ENCODE measurements at regions not wholly inside any gene's neighbourhood (a gene's known extent, or its start where the extent isn't known, plus 50 kb on each side); places are given as distances from the start of the nearest gene placed in this dataset.

DNA sequence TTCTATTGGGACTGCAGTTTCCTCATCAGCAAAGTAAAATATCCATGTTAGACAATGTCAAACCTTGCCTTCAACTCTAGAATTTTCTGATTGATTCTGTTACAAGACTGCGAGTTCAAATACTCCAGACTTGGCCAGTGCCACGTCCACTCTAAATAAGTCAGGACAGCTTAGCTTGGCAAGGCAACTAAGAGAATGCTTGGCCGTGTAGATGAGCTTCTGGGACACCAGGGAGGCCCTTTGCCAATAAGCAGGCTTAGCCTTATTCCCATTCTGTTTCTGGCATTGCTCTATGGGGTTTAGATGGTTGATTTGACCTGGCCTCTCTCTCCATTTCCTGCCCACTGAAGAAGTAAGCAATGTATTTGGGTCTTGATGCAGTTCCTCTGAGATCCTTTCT is 218.1 kb upstream of the SIX2 start:
- H3K4me3 ChIP-seq (ENCODE audit: low read depth, low read length) = no peak overlapping the region
- TF ChIP-seq, protein P1, sequence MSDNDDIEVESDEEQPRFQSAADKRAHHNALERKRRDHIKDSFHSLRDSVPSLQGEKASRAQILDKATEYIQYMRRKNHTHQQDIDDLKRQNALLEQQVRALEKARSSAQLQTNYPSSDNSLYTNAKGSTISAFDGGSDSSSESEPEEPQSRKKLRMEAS (IDR thresholded peaks at IDR 0.05; ENCODE audit: low read depth, low read length) = no peak
- TF ChIP-seq POLR2A (IDR thresholded peaks at IDR 0.05; ENCODE audit: extremely low read depth, insufficient read length) = no peak
- TF ChIP-seq, protein P2, sequence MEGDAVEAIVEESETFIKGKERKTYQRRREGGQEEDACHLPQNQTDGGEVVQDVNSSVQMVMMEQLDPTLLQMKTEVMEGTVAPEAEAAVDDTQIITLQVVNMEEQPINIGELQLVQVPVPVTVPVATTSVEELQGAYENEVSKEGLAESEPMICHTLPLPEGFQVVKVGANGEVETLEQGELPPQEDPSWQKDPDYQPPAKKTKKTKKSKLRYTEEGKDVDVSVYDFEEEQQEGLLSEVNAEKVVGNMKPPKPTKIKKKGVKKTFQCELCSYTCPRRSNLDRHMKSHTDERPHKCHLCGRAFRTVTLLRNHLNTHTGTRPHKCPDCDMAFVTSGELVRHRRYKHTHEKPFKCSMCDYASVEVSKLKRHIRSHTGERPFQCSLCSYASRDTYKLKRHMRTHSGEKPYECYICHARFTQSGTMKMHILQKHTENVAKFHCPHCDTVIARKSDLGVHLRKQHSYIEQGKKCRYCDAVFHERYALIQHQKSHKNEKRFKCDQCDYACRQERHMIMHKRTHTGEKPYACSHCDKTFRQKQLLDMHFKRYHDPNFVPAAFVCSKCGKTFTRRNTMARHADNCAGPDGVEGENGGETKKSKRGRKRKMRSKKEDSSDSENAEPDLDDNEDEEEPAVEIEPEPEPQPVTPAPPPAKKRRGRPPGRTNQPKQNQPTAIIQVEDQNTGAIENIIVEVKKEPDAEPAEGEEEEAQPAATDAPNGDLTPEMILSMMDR (IDR thresholded peaks at IDR 0.05; ENCODE audit: low read depth, low read length) = no peak
- TF ChIP-seq MYC (IDR thresholded peaks at IDR 0.05; ENCODE audit: low read depth, low read length) = no peak
- no peak for DNase-seq (ENCODE audit: low read depth)

DNA sequence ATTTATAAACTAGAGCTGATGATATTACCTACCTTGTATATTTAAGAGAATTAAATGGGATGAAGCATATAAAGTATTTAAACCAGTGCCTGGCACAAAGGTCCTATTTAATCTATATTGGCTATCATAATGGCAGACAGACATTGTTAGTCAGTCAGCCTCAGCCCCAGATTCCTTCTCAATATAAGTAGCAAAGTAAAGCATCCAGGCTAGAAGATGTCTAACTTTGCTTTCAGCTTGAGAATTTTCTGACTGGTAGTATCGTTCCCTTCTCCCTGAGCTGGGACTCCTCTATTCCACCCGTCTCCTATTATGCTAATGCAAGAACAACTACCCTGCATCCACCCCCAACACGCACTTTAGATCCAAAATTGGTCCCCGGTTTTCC is 215.7 kb upstream of the SIX2 start:
- H3K4me3 ChIP-seq (ENCODE audit: low read depth, low read length) = no peak overlapping the region
- TF ChIP-seq POLR2A (IDR thresholded peaks at IDR 0.05; ENCODE audit: extremely low read depth, insufficient read length) (no peak), MYC (IDR thresholded peaks at IDR 0.05; ENCODE audit: low read depth, low read length) (no peak)
- TF ChIP-seq, protein P2 (IDR thresholded peaks at IDR 0.05; ENCODE audit: low read depth, low read length) = no peak
- TF ChIP-seq, protein P1 (IDR thresholded peaks at IDR 0.05; ENCODE audit: low read depth, low read length) = no peak
- DNase-seq (ENCODE audit: low read depth) = no peak

DNA sequence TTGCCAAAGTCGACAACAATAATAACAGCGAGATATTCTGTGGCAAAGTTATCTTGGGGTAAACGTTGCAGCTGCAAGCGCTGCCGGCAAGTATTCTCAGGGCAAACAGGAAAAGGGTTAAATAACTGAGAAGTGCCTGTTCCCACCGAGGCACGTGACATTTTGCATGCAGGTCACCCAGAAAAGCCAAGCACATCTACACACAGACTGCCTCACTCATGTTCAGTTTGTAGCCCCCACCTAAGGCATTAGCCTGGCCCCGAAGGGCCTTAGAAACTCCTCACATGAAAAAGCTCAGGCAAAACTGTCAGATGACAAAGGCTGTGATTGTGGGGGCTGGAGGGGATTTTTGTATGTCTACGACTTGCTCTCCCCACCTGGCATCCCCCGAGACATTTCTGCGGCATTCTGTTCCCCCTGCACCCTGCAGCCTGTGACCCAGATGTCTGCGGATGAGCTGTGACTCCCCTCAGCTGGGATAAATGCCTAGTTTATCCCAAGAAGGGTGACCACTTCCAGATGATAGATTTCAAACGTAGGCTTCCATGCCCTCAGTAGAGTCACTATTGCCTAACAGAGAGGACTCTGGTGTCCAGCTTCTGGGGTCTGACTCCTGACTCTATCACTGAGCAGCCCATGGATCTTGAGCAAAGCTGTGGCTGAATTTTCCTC is 215.2 kb upstream of the SIX2 start:
- no peak overlapping the region for H3K4me3 ChIP-seq (ENCODE audit: low read depth, low read length)
- TF ChIP-seq, protein P1 (IDR thresholded peaks at IDR 0.05; ENCODE audit: low read depth, low read length) = no peak
- TF ChIP-seq, protein P2 (IDR thresholded peaks at IDR 0.05; ENCODE audit: low read depth, low read length) = no peak
- TF ChIP-seq MYC (IDR thresholded peaks at IDR 0.05; ENCODE audit: low read depth, low read length) = no peak
- no peak for TF ChIP-seq POLR2A (IDR thresholded peaks at IDR 0.05; ENCODE audit: extremely low read depth, insufficient read length)
- no peak for DNase-seq (ENCODE audit: low read depth)

DNA sequence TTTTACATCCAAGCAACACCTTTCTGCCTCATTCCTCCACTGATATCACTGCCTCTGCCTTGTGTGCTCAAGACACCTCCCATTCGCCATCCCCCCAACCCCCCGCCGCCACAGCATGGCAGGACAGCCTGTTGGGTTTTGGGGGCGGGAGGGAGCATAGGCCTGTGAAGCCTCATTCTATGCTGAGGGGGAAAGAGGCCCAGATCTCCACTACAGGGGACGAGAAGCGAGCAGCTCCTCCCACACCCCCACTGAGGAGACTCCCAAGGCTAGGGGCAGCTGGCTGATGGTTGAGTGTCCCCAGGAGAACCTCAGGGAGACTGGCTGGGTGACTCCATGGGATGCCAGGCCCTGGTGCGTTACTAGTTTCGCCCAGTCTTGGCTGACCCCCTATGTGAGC is 214.3 kb upstream of the SIX2 start:
- TF ChIP-seq, protein P1 (IDR thresholded peaks at IDR 0.05; ENCODE audit: low read depth, low read length) = no peak
- TF ChIP-seq, protein P2 (IDR thresholded peaks at IDR 0.05; ENCODE audit: low read depth, low read length) = no peak
- TF ChIP-seq POLR2A (IDR thresholded peaks at IDR 0.05; ENCODE audit: extremely low read depth, insufficient read length) (no peak), MYC (IDR thresholded peaks at IDR 0.05; ENCODE audit: low read depth, low read length) (no peak)
- no peak for DNase-seq (ENCODE audit: low read depth)
- H3K4me3 ChIP-seq (ENCODE audit: low read depth, low read length) = no peak overlapping the region

DNA sequence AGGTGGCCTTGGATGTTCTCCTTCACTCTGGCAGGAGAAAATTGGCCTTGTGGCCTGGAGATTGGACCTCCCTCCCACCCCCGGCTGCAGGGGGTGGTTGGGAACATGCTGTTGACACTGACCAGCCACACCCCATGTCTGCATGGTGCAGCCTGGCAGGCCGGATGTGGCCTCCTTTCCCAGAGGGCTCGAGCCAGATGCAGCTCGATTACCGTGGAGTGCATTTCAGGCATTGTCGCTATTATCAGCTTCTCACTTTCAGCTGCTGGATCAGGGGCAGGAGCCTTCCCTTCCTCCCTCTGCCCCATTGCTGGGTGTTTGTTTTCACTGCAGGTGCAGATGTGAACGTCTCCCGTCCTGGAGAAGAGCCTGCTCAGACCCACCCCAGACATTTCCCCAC is 211.0 kb upstream of the SIX2 start:
- TF ChIP-seq POLR2A (IDR thresholded peaks at IDR 0.05; ENCODE audit: extremely low read depth, insufficient read length) = no peak
- TF ChIP-seq, protein P1 (IDR thresholded peaks at IDR 0.05; ENCODE audit: low read depth, low read length) = no peak
- no peak for TF ChIP-seq MYC (IDR thresholded peaks at IDR 0.05; ENCODE audit: low read depth, low read length)
- TF ChIP-seq, protein P2 (IDR thresholded peaks at IDR 0.05; ENCODE audit: low read depth, low read length) = no peak
- no peak overlapping the region for H3K4me3 ChIP-seq (ENCODE audit: low read depth, low read length)
- DNase-seq (ENCODE audit: low read depth) = peak; percentile 66

All from NB4 (cell line).